ENCODE measurements at regions not wholly inside any gene's neighbourhood (a gene's known extent, or its start where the extent isn't known, plus 50 kb on each side); places are given as distances from the start of the nearest gene placed in this dataset.

DNA sequence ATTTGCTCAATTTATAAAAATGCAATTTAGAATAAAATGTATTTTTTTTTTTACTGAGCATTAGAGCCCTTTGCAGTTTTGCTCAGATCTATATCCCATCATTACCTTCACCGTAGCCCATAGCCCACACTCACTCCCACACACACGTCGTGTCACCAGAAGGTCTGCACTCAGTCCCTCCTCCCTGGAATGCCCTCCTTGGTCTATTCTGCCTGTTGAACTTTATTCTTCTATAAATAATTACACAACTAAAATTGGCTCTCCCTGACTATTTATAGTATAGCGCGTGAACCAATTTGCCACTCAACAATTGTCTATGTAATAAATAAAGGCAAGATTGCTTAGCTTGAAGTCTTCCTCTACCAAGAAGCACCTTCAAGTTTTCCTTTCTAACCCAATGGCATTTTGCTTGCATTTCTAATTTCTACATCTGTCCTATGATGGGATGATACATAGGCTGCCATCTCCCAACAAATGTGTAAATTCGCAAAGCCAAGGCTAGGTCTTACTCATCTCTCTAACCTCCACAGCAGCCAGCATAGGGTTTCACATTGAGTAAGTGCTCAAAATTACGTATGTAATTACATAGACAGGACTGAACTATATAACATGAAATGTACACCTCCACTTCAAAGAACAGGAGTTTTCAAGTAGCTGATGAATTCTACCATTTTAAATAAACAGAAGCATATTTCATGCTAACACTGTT, 172.0 kb upstream of the HES1 start:
- no peak for DNase-seq (ENCODE audit: low spot score)

DNA sequence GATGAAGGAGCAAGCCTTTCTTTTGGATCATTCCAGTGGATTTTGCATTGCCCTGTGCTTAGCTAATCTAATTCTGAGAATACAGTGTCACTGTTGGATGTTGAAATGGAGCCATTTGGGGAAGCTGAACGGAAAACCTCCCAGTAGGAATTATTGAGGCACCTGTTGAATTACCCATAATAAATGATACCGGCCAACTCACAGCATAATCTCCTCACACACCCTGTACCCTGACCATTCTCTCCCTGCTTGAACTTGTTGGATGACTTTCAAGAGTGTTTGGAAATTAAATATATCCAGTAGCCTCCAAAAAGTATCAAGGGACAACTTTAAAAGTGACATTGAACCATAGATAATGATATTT, 171.4 kb upstream of the HES1 start:
- no peak for DNase-seq (ENCODE audit: low spot score)

DNA sequence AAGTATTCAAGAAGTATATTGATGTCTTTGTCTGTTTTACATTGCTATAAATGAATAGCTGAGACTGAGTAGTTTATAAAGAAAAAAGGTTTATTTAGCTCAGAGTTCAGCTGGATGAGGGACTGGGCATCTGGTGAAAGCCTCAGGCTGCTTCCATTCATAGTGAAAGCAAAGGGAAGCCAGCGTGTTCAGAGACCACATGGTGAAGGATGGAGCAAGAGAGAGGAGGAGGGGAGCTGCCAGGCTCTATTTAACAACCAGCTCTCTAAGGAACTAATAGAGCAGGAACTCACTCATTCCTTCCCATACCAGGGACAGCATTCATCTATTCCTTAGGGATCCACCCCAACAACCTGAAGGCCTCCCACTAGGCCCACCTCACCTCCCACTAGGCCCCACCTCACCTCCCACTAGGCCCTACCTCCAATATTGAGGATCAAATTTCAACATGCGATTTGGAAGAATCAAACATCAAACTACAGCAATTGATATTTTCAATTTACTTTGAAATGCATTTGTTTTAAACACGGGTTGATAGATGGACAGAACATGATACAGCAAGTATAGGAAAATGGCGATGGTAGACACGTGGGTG, 167.5 kb upstream of the HES1 start:
- no peak for DNase-seq (ENCODE audit: low spot score)

DNA sequence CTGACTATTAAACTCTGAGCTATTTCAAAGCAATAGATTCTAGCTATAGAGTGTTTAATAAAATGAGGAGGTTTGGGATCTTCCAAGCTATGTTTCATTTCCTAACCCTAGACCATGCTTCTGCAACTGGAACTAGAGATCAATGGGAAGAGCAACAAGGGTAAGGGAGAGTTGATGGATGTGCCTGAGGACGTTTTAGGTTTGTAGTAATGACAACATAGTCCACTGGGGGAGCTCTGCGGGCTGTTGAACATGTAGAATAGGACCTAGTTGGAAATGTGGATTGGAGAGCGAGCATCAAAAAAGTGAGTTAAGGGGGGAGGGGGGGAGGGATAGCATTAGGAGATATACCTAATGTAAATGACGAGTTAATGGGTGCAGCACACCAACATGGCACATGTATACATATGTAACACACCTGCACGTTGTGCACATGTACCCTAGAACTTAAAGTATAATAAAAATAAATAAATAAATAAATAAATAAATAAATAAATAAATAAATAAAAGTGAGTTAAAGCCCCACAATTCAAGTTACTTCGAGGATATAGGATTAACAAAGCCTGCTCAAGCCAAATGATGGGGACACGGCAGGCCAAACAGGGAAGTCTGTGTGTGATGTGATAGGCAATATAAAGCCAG, 165.7 kb upstream of the HES1 start:
- peak; percentile 25 for DNase-seq (ENCODE audit: low spot score)

DNA sequence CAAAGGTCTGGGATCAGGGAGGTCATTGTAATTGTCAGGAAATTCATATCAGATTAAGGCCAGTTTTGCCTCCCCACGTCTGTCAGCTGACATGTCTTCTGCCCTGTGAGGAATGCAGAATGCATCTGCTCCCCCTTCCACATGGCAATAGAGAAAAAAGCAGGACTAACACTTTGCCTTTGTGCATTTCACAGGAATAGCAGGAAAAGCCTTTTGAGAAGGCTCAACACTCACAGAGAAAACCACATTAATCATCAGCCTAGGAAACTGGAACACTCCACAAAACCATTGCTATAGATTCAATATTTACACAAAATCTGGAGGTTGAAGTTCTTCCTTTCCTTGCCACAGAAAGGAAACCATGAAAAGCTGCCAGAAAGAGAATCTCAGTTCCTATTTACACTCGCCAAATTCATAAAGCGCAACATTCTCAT, 165.2 kb upstream of the HES1 start:
- no peak for DNase-seq (ENCODE audit: low spot score)

DNA sequence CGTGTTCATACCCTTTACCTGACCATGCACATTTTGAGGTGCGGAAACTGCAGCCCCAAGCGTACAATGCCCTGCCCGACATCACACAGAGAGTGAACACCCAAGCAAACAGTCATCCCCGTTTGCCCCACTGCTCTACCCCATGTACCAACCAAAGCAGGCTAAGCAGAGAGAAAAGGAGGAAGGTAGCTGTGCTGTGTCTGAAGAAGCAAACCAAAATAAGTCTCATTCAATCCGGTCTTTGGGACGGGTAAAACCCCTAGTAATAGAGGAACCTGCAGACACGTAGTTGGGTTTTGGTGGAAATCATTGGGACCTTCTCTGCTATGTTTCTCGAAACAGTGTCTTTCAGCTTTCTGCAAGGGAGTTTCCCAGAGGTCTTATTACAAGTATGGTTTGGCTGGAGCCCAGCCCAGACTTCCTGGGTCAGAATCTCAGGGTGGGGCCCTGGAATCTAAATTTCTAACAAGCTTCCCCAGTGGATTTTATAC, 164.6 kb upstream of the HES1 start:
- no peak for DNase-seq (ENCODE audit: low spot score)

DNA sequence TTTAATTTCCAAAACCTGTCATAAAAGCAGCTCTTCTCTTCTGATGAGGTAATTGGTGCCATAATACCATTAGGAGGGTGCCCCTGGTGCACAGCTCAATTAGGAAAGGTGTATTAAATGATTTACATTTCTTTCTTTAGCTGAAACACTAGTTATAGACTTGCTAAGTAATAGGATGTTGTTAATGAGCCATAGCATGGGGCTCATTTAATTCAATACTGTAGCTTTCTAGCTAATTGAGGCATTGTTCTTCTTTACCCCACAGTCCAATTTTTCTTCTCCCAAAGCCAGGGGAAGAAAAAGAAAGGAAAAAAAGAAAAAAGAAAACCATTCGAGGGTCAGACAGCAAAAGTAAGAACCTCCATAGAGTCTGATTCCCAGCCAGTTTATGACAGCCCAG, 164.0 kb upstream of the HES1 start:
- DNase-seq (ENCODE audit: low spot score) = no peak

DNA sequence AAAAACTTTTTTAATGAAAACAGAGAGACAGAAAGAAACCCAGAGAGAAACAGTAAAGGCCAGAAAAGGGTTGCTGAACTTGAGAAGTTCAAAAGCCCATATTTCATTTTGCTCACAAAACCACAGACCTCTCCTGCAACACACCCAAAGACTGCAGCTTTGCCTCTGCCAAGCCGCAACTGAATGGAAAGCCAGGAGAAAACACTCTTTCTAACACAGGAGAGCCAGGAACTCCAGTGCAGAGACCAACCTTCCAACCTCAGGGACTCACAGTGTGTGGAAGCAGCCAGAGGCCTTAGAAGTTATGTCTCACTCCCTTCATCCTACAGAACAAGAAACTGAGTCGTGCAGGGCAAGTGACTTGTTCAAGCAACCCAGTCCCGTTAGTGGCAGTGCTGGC, 163.1 kb upstream of the HES1 start:
- no peak for DNase-seq (ENCODE audit: low spot score)

DNA sequence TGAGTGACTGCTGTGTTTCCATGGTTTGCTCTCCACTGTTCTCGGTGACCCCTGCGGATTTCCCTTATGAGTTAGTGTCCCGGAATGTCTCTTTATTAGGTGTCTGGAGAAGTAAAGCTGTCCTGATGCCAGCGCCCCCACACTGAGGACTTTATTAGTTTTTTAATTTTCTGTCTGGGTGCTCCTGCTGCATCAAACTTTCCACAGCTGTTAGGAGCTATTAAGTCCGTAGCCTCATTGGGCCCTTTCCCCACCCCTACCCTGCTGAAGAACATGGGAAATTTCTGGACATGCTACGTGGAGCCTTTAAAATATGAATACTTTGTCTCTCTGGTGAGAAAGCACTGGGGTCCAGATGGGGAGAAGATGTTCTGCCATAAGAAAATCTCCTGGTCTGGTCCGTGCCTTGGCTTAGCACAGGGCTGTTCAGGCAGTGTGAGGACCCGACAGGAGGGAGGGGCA, 161.7 kb upstream of the HES1 start:
- DNase-seq (ENCODE audit: low spot score) = no peak

DNA sequence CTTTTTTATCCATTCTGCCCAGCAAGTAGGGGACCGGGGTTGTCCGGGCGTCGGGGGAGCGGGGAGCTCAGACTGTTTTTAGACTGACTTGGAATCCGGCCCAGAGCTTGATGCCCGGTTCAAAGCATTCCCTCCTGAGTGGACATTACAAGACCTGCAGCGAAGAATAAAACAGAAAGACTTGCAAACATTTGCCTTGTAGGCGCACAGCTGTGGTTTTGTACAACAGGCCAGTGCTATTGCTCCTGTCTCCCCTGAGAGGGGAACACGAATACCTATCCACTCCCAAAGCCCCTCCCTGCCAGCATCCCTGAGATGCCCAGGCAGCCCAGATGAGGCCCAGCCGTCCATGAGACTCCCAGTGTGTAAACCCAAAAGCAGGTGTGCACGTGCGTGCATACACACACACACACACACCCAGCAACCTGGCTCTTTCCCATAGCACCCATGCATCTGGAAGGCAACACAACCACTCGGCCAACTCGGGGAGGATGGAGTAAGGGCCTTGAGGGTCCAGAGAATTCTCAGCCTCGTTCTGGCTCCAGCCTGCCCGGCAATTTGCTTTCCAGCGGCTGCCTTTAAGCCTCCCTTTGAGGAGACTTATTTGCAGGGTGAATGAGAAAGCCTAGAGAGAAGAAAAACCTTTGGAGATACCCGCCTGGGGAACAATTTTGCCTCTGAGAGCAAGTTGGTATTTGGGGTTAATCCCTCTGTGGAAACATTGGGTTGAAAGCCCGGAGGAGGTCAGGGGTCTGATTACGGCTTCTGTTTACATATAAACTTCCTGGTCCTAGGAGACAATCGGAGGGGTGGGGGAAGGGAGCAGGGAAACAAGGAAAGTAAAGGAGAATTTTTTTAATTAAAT, 161.0 kb upstream of the HES1 start:
- no peak for DNase-seq (ENCODE audit: low spot score)

DNA sequence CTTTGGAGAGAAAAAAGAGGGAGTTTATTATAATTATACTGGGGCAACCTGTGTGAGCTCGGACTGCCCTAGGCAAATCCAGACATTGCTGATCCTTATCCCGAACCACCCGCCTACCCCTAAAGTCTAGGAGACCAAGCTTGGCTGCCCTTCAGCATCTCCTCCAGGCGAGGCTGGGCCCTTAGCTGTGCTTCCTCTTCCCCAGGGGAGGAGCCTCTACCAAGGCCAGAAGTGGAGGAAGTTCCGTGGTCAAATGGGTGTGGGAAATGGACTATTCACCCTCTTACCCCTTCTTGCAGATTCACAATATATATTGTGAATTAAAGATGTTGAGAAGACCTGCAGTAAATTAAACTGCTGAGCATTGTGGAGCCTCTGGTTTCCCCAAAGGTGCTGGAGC, 158.3 kb upstream of the HES1 start:
- DNase-seq (ENCODE audit: low spot score) = no peak

DNA sequence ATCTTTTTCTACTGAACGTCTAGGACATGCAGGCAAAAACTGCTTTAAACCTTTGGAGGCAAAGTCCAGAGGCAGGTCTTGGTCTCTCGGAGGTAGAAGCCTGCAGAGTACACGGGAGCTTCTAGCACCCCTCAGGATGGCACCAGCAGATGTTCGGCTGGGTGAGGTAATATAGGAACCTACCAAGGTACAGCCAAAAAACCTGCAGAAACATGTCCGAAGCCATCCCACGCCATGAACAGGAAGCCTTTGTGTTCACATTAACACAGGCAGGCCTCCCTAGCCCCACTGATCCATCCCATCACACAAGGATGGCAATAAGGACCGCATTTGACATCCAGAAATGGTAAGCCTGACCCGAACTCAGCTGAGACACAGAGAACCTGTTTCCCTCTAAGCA, 157.9 kb upstream of the HES1 start:
- no peak for DNase-seq (ENCODE audit: low spot score)

DNA sequence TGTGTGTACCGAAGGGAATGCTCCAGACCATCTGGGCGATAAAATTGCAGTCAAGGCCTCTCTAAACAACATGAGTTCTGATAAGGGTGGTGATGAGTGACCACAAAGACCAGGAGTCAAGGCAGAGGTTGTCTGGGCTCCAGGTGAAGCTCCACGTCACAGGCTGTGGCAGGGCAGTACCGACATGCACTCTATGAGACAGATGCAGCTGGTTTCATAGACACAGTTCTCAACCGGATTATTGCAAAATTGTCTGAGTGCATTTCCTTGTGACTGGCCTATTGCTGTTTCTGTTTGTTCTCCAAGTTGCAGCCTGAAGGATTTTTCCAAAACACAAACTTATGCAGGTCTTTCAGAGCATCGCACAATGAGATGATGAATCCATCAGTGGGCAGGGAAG, 157.5 kb upstream of the HES1 start:
- no peak for DNase-seq (ENCODE audit: low spot score)

DNA sequence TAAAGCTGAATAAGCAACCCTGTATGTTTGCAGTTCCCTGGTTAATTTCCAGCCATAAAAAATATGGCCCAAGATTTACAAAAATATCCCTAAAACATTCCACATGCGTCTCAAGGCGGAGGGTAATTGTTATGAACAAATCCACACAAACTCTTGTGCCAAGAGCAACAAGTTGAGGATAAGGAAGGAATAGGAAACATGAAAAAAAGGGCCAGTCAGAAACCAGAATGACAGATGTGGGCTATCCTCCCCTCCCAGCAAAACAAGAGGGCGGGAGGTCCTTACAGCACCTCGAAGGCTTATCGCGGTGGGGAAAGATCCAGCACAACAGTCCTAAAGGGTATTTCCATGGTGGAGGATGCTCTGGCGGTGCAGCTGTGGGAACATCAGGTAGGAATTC, 155.6 kb upstream of the HES1 start:
- DNase-seq (ENCODE audit: low spot score) = no peak

DNA sequence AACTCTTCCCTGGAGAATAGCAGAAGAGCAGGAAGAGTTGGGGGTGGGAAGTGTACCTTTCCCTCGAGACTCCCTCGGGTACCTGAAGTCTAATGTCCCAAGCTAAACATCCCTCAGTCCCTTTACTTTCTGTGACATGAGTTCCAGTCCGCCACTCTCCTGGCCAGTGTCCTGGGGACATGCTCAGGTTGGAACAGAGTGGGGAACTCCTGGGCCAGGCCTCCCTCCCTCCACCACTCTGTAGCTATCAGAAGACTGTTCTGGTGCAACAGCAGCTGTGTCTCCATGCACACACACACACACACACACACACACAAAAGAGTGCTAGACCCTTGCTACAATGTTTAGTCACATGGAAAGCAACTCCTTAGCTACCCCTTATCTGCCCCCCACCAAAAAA, 155.0 kb upstream of the HES1 start:
- DNase-seq (ENCODE audit: low spot score) = no peak

DNA sequence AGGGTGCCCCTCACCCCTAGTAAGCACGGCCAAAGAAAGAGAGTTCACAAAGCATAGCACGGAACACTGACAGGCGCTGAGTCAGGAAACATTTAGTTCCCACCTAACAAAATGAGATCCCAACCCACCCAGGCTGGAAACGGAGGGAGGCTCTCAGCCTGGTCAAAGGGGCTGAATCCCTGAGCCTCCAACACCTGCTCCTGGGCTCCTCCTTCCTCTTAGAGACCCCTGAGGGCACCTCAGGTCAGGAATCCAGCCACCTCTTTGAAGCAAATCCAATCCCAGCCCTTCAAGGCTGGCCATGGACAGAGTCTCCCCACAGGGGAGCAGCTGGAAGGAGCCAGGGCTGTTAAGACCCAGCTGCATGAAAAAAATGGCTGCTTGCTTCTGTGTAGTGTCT, 154.4 kb upstream of the HES1 start:
- DNase-seq (ENCODE audit: low spot score) = no peak

DNA sequence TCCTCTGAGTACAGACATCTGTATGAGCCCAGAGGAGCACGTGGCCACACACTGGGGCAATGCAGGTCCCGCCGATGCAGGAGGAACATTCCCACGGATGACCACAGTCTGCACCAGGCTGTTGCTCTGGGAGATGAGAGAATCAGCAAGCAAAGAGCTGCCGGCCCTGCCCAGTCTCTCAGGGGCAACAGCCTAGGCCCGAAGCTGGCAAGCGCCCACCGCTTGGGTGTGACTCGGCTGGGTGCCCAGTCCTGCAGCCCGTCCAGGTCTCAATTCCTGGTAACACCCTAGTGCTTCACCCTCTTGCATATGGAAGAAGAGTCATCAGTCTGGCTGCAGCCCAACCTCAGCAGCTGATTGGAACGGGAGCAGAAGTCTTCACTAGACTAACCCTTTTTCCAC, 153.7 kb upstream of the HES1 start:
- peak; percentile 50 for DNase-seq (ENCODE audit: low spot score)

DNA sequence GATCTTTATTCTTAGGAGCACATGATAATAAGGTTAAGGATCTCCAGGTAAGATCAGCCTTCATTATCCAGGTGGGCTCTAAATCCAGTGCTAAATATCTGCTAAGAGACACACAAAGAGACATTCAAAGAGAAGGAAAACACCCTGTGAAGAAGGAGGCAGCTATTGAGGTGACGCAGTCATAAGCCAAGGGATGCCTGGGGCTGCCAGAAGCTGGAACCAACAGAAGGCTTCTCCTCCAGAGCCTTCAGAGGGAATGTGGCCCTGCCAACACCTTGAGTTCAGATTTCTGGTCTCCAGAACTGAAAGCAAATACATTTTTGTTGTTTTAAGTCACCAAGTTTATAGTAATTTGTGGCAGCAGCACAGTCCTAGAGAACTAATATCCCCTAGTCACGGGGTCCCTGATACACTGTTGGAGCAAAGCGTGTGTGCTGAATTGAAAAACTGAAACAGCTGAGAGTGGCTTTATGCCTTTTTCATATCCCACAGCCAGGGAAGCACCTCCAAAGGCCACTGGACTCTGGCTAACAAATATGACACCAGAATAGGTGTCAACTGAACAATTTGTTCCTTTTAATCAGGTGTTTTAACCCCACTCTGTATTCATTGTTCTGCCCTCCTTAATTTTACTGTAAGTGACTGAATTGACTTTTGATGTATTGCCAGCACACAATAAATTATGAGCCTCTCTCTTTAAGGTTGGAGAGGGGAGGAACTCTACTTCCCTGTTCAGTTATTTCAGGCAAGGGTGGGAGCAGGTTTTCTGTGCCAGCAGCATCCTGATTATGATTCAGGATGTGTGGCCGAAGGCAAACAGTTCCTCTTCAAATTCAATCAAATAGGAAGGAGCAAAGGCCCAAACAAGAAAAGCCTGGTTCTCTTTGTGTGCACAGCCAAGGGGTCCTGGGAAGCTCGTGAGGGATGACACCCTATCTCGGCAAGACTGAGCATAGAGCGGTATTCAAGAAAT, 151.8 kb upstream of the HES1 start:
- no peak for DNase-seq (ENCODE audit: low spot score)

DNA sequence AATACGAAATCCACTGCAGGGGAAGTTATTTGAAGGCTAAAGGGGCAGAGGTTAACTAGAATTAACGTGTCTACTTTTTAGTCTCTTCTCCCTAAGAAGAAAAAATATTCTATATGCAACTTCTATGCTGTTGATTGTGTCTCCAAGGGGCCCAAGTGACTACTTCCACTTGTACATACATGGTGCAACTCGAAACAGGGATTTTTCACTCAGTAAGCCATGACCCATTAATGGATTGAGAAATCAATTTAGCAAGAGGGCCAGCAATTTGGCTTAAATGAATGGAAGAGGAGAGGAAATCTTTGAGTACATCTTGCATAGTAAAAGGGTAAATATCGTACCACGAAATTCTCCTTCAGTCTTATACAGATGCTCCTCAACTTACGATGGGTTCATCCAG, 151.1 kb upstream of the HES1 start:
- DNase-seq (ENCODE audit: low spot score) = no peak

DNA sequence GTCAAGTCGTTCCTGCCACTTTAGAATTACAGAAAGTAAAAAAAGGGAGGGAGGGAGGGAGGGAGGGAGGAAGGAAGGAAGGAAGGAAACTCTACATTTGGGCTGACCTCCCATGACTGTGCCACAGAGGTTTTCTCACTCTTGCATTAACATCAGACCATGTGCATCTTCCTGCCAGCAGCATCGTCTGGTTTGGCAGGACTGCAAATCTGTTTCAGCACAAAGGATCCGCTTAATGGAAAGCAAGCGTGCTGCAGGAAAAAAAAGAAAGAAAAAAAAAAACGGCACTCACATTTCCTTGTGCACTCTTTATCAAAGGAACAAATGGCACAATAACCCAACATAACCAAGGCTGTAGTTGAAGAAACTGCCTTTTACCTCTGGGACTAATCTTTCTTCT, 148.8 kb upstream of the HES1 start:
- no peak for DNase-seq (ENCODE audit: low spot score)

DNA sequence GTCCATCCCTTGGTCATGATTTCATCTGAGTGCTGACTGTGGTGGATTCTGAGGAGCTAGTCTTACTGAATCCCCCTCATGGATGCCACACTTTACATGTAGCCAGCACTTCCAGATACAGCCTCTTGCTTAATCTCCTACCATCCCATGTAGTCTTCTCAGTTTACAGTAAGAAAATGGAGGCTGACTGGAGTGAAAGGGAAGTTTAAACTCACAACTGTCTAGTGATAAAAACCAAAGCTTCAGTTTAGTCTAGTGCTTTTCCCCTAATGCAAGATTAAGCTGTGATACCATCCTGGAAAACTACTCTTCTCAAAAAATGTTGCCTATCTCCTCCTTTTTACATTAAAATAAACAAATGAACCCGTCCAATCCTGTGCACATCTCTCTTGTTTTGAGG, 146.8 kb upstream of the HES1 start:
- no peak for DNase-seq (ENCODE audit: low spot score)
